ENCODE measurements at regions not wholly inside any gene's neighbourhood (a gene's known extent, or its start where the extent isn't known, plus 50 kb on each side); places are given as distances from the start of the nearest gene placed in this dataset.

DNA sequence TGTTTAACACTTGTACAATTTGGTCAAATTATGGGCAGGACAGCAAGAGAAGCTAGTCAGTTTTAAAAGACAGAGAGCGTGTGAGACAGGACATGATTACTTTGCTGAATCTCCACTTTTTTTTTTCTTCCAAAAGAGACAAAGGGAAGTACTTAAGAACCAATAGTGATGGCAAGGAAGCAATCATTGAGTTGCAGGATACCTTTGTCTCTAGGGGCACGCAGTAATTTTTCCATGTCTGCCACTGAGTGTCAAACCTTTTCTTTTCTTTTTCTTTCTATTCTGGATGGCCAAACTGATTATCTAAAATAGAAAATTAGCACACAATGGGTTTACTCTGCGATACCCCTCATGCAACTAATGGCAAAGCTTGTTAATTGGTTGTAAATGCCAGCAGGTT lies 533.0 kb downstream of the PLCL1 start:
- 60% methylated on average over 3 of the region's 3 CpGs for WGBS
- H2BK12ac ChIP-seq (ENCODE audit: low read length in 2 of 2), result no peak overlapping the region
- no peak overlapping the region for H3K4me3 ChIP-seq (ENCODE audit: insufficient read depth in 1 of 2, low read depth in 1 of 2, low read length in 2 of 2)
- H3K18ac ChIP-seq (ENCODE audit: low read depth in 1 of 2, low read length in 2 of 2), result no peak overlapping the region
- H2BK5ac ChIP-seq (ENCODE audit: low read depth, low read length, poor library complexity, severe bottlenecking), result no peak overlapping the region
- no peak overlapping the region for H3K4ac ChIP-seq (ENCODE audit: low read depth in 1 of 2, low read length in 2 of 2)
- no peak overlapping the region for H3K27ac ChIP-seq (ENCODE audit: low read length, poor library complexity, severe bottlenecking)
- no peaks in the 10 kb centered on the region for H3K36me3 ChIP-seq (ENCODE audit: control insufficient read depth in 1 of 2, insufficient read depth in 2 of 2, low read depth in 1 of 2, low read length in 2 of 2)
- no peaks in the 10 kb centered on the region for H3K79me1 ChIP-seq (replicated peaks; ENCODE audit: low read length, poor library complexity, severe bottlenecking)
- no peak overlapping the region for H3K23ac ChIP-seq (ENCODE audit: low read length in 2 of 2)
- no peak overlapping the region for H3K9ac ChIP-seq (ENCODE audit: low read length)
- no peak overlapping the region for H2AK5ac ChIP-seq (ENCODE audit: low read length, severe bottlenecking)
- no peaks in the 10 kb centered on the region for H3K9me3 ChIP-seq (ENCODE audit: control insufficient read depth, low read length)
- H3K14ac ChIP-seq (ENCODE audit: low read length in 2 of 2), result no peak overlapping the region
- no peak overlapping the region for H4K8ac ChIP-seq (ENCODE audit: low read length)
- no peak overlapping the region for H3K4me2 ChIP-seq (ENCODE audit: low read length, poor library complexity, severe bottlenecking)
- H2BK120ac ChIP-seq (ENCODE audit: low read depth, low read length), result no peak overlapping the region
- no peak overlapping the region for H4K91ac ChIP-seq (ENCODE audit: low read length)
- no peaks in the 10 kb centered on the region for H3K4me1 ChIP-seq (ENCODE audit: control insufficient read depth, insufficient read depth, low read depth, low read length)
- no peak overlapping the region for H2BK15ac ChIP-seq (ENCODE audit: low read depth, poor library complexity, severe bottlenecking)
- no peak for DNase-seq
- no peak overlapping the region for H2AFZ ChIP-seq (ENCODE audit: low read depth, low read length)
- no peaks in the 10 kb centered on the region for H3K27me3 ChIP-seq (ENCODE audit: control insufficient read depth in 1 of 2, insufficient read depth in 1 of 2, low read length in 2 of 2)

DNA sequence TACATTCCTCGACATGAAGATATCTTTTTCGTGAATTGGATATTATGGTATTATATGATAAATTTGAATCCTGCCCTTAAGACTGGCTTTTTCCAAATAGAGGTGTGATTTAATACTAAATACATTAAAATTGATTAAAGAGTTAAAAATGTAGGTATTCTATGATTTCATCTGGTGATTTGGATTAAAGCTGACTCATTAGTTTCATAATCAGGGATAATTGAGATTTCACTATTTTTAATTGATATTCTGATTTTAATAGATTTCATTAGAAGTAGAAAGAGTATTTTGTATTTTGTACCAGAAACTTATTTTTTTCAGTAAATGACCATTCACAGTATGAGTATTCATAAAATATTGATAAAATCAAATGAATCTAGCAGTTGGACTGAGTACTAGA lies 524.1 kb downstream of the PLCL1 start:
- H3K4ac ChIP-seq (ENCODE audit: low read depth in 1 of 2, low read length in 2 of 2), result no peak overlapping the region
- no peak overlapping the region for H4K8ac ChIP-seq (ENCODE audit: low read length)
- no peak overlapping the region for H2BK120ac ChIP-seq (ENCODE audit: low read depth, low read length)
- no peak overlapping the region for H2BK15ac ChIP-seq (ENCODE audit: low read depth, poor library complexity, severe bottlenecking)
- no peak overlapping the region for H3K18ac ChIP-seq (ENCODE audit: low read depth in 1 of 2, low read length in 2 of 2)
- H2AK5ac ChIP-seq (ENCODE audit: low read length, severe bottlenecking), result no peak overlapping the region
- no peaks in the 10 kb centered on the region for H3K79me1 ChIP-seq (replicated peaks; ENCODE audit: low read length, poor library complexity, severe bottlenecking)
- no peak overlapping the region for H3K4me2 ChIP-seq (ENCODE audit: low read length, poor library complexity, severe bottlenecking)
- no peak overlapping the region for H3K23ac ChIP-seq (ENCODE audit: low read length in 2 of 2)
- H2BK12ac ChIP-seq (ENCODE audit: low read length in 2 of 2), result no peak overlapping the region
- H2AFZ ChIP-seq (ENCODE audit: low read depth, low read length), result no peak overlapping the region
- no peak overlapping the region for H3K27ac ChIP-seq (ENCODE audit: low read length, poor library complexity, severe bottlenecking)
- no peak overlapping the region for H3K14ac ChIP-seq (ENCODE audit: low read length in 2 of 2)
- no CpG with 5 or more reads among the region's 2 CpGs for WGBS
- no peaks in the 10 kb centered on the region for H3K4me1 ChIP-seq (ENCODE audit: control insufficient read depth, insufficient read depth, low read depth, low read length)
- no peak overlapping the region for H3K9ac ChIP-seq (ENCODE audit: low read length)
- no peak overlapping the region for H4K91ac ChIP-seq (ENCODE audit: low read length)
- H3K9me3 ChIP-seq (ENCODE audit: control insufficient read depth, low read length), result no peaks in the 10 kb centered on the region
- no peaks in the 10 kb centered on the region for H3K27me3 ChIP-seq (ENCODE audit: control insufficient read depth in 1 of 2, insufficient read depth in 1 of 2, low read length in 2 of 2)
- H2BK5ac ChIP-seq (ENCODE audit: low read depth, low read length, poor library complexity, severe bottlenecking), result no peak overlapping the region
- H3K4me3 ChIP-seq (ENCODE audit: insufficient read depth in 1 of 2, low read depth in 1 of 2, low read length in 2 of 2), result no peak overlapping the region
- no peak for DNase-seq
- no peaks in the 10 kb centered on the region for H3K36me3 ChIP-seq (ENCODE audit: control insufficient read depth in 1 of 2, insufficient read depth in 2 of 2, low read depth in 1 of 2, low read length in 2 of 2)

DNA sequence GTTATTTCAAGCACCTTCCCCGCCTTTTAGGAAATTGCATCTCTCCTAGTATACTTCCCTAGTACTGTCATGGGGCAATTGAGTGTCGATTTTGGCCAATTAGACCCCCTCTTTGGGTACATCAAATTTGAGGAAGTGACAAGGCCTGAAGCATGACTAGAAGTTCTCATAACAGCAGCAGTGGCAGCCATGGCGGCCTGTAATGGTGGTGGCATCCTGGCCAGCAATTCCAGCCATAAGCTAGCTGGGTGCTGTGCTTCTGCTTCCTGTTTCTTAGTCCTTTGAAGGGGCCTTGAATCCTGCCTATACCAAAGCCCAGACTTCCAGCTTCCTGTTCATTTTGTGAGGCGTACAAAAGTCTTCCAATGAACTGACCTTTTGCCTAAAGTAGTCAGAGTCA lies 523.1 kb downstream of the PLCL1 start:
- no peaks in the 10 kb centered on the region for H3K79me1 ChIP-seq (replicated peaks; ENCODE audit: low read length, poor library complexity, severe bottlenecking)
- H2AFZ ChIP-seq (ENCODE audit: low read depth, low read length), result no peak overlapping the region
- H4K8ac ChIP-seq (ENCODE audit: low read length), result no peak overlapping the region
- H3K4me1 ChIP-seq (ENCODE audit: control insufficient read depth, insufficient read depth, low read depth, low read length), result no peaks in the 10 kb centered on the region
- H3K9me3 ChIP-seq (ENCODE audit: control insufficient read depth, low read length), result no peaks in the 10 kb centered on the region
- no peak overlapping the region for H3K4me2 ChIP-seq (ENCODE audit: low read length, poor library complexity, severe bottlenecking)
- no peak for DNase-seq
- no peak overlapping the region for H3K14ac ChIP-seq (ENCODE audit: low read length in 2 of 2)
- no peak overlapping the region for H3K27ac ChIP-seq (ENCODE audit: low read length, poor library complexity, severe bottlenecking)
- H2BK120ac ChIP-seq (ENCODE audit: low read depth, low read length), result no peak overlapping the region
- no peak overlapping the region for H2BK5ac ChIP-seq (ENCODE audit: low read depth, low read length, poor library complexity, severe bottlenecking)
- H3K27me3 ChIP-seq (ENCODE audit: control insufficient read depth in 1 of 2, insufficient read depth in 1 of 2, low read length in 2 of 2), result no peaks in the 10 kb centered on the region
- H2AK5ac ChIP-seq (ENCODE audit: low read length, severe bottlenecking), result no peak overlapping the region
- no peak overlapping the region for H3K4me3 ChIP-seq (ENCODE audit: insufficient read depth in 1 of 2, low read depth in 1 of 2, low read length in 2 of 2)
- H2BK12ac ChIP-seq (ENCODE audit: low read length in 2 of 2), result no peak overlapping the region
- no peak overlapping the region for H2BK15ac ChIP-seq (ENCODE audit: low read depth, poor library complexity, severe bottlenecking)
- H3K4ac ChIP-seq (ENCODE audit: low read depth in 1 of 2, low read length in 2 of 2), result no peak overlapping the region
- no peaks in the 10 kb centered on the region for H3K36me3 ChIP-seq (ENCODE audit: control insufficient read depth in 1 of 2, insufficient read depth in 2 of 2, low read depth in 1 of 2, low read length in 2 of 2)
- H3K9ac ChIP-seq (ENCODE audit: low read length), result no peak overlapping the region
- no peak overlapping the region for H3K18ac ChIP-seq (ENCODE audit: low read depth in 1 of 2, low read length in 2 of 2)
- no peak overlapping the region for H3K23ac ChIP-seq (ENCODE audit: low read length in 2 of 2)
- WGBS, result 79% methylated on average over 4 of the region's 4 CpGs
- H4K91ac ChIP-seq (ENCODE audit: low read length), result no peak overlapping the region

DNA sequence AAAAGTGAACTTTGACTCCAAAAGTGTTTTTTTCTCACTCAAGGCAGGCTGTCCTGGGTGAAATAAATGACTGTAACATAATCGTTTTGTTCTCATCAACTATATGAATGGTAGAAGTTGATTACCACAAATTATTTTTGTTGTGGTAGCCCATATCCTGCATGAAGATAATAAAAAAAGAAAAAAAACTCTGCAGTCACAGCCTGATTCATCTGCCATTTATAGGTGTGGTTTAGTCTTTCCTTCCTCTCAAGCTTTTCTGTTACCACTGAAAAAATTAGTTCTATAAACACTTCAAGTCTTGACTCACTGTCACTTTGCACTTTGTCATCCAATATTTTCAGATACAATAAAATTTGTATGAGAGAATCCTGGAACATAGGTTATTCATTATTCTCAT lies 522.0 kb downstream of the PLCL1 start:
- H2BK12ac ChIP-seq (ENCODE audit: low read length in 2 of 2), result no peak overlapping the region
- H3K27ac ChIP-seq (ENCODE audit: low read length, poor library complexity, severe bottlenecking), result no peak overlapping the region
- no peak overlapping the region for H2BK15ac ChIP-seq (ENCODE audit: low read depth, poor library complexity, severe bottlenecking)
- no CpG with 5 or more reads among the region's 1 CpG for WGBS
- no peak overlapping the region for H2BK120ac ChIP-seq (ENCODE audit: low read depth, low read length)
- no peak overlapping the region for H4K91ac ChIP-seq (ENCODE audit: low read length)
- no peaks in the 10 kb centered on the region for H3K27me3 ChIP-seq (ENCODE audit: control insufficient read depth in 1 of 2, insufficient read depth in 1 of 2, low read length in 2 of 2)
- H3K79me1 ChIP-seq (replicated peaks; ENCODE audit: low read length, poor library complexity, severe bottlenecking), result no peaks in the 10 kb centered on the region
- no peaks in the 10 kb centered on the region for H3K36me3 ChIP-seq (ENCODE audit: control insufficient read depth in 1 of 2, insufficient read depth in 2 of 2, low read depth in 1 of 2, low read length in 2 of 2)
- H2AK5ac ChIP-seq (ENCODE audit: low read length, severe bottlenecking), result no peak overlapping the region
- H3K4ac ChIP-seq (ENCODE audit: low read depth in 1 of 2, low read length in 2 of 2), result no peak overlapping the region
- no peak overlapping the region for H3K4me3 ChIP-seq (ENCODE audit: insufficient read depth in 1 of 2, low read depth in 1 of 2, low read length in 2 of 2)
- H3K4me1 ChIP-seq (ENCODE audit: control insufficient read depth, insufficient read depth, low read depth, low read length), result no peaks in the 10 kb centered on the region
- H3K18ac ChIP-seq (ENCODE audit: low read depth in 1 of 2, low read length in 2 of 2), result no peak overlapping the region
- H4K8ac ChIP-seq (ENCODE audit: low read length), result no peak overlapping the region
- H2BK5ac ChIP-seq (ENCODE audit: low read depth, low read length, poor library complexity, severe bottlenecking), result no peak overlapping the region
- H3K14ac ChIP-seq (ENCODE audit: low read length in 2 of 2), result no peak overlapping the region
- no peak for DNase-seq
- no peak overlapping the region for H3K9ac ChIP-seq (ENCODE audit: low read length)
- H3K4me2 ChIP-seq (ENCODE audit: low read length, poor library complexity, severe bottlenecking), result no peak overlapping the region
- no peak overlapping the region for H3K23ac ChIP-seq (ENCODE audit: low read length in 2 of 2)
- no peaks in the 10 kb centered on the region for H3K9me3 ChIP-seq (ENCODE audit: control insufficient read depth, low read length)
- no peak overlapping the region for H2AFZ ChIP-seq (ENCODE audit: low read depth, low read length)
